AG08396 (cell line): ENCODE measurements at regions not wholly inside any gene's neighbourhood (a gene's known extent, or its start where the extent isn't known, plus 50 kb on each side); places are given as distances from the start of the nearest gene placed in this dataset.

Source experiments
- DNase-seq: peaks from one replicate; pipeline ENCODE4 v3.0.0; 2012; ENCODE audit warnings: low spot score, mixed read lengths

DNA sequence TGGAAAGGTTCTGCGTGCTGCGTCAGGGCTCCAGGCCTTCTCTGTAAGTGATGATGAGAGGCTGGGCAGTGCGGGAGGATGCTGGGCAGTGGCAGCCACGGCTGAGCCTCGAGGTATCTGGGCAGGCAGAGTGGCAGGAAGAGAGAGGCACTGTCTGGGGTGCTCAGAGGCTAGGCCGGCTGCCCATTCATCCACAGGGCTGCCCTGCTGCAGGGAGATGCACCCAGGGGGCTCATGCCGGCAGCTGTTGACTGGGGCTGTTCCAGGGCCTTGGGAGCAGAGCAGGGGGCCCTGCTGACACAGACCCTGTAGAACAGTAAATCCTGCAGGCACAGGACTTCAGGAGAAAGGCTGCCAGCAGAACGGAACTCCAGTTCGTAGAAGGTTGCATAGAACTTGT, 88.8 kb downstream of the BOD1 start:
- no peak for DNase-seq

DNA sequence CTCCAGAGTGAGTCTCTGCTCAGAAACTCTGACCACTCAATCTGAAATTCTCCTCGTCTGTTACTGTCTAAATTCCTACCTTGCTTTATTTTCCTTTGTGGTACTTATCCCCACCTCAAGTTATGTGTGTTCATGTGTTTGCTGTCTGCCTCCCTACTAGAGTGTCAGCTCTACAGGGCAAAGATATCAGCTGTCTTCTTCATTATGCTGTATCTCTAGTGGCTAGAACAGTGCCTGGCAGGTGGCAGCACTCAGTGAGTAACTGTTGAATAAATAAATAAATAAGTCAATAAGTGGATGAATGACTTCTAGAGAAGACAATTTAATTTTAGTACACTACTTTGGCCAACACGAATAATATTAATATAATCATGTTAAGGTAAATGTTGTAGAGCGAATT, 92.3 kb downstream of the BOD1 start:
- DNase-seq = no peak

DNA sequence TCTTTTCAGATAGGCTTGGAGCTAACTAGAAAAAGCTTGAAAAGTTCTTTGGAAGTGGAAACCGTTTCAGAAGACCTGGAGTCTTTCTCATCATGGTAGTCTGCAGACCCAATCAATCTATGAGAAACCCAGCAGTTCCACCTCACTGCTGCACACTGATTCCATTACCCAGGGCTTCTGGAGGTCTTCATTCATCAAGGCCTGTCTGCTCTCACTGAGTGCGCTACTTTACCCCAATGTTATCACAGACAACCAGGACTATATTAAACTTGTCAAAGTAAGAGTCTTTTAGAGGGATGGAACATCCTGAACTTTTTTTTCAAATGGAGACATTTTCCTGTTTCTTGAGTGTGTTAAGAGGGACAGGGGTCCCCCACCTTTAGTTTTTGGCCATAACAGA, 93.1 kb downstream of the BOD1 start:
- no peak for DNase-seq

DNA sequence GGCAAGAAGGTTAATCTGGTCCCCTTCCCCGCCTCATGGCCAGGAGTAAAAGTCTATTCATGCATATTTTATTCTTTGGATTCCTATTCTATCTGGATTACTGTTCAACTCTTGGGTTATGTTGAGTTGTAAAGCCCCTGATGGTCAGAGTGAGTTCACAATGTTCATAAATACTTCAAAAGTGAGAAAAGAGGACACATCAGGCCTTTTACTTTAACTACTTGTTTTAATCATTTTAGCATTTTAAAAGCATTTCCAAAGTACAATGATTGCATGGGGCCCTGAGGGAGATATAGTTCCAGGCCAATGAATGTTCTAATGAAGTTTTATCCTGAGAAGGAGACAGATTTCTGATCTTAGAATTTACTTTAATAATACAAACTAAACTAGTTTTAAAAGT, 93.9 kb downstream of the BOD1 start:
- DNase-seq = no peak

DNA sequence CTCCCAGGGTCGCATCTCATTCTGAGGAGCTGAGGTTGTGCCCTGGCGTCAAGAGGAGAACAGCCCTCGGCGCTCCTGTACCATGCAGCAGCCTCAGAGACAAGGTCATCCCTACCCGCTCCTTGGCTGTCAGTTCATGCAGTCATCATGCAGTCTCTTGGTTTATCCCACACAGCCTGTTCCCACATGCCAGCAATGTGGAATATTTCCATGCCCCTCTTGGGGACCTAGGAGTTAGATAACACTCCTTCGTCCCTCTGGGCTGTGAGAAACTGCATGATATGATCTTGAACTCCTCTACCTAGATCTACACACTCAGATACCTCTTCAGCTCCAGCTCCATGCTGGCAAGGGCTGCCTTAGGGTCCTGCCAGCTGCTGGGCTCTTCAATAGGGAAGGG, 97.6 kb downstream of the BOD1 start:
- DNase-seq = no peak

DNA sequence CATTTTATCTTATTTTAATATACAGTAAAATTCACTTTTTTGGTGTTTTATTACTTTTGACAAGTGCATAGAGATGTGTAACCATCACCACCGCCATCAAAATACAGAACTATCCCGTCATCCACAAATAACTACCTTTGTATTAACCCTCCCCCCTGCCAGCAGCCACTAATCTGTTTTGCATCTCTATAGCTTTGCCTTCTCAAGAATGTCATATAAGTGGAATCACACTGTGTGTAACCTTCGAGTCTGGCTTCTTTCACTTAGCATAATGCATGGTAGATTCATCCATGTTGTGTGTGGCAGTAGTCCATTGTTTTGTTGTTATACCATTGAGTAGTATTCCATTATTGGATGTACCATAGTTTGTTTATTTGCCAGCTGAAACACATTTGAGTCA, 98.8 kb downstream of the BOD1 start:
- DNase-seq = no peak

DNA sequence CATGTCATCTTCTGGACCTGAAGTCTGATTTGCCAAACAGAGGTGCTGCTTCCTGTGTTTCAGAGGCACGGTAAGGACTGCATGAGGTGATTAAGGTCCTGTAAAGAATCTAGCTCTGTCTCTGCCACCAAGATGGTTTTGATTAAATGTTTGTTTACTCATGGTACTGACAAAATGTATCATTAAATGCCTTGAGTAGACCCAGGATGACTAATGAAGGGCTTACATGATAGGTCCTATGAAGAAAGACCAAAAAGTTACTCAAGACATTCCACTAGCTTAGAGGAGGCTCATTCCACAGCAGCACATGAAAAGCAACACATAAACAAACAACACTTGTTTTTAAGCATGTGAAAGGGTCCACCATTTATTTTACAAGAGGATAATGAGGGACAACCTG, 100.9 kb downstream of the BOD1 start:
- peak; percentile 62 for DNase-seq

DNA sequence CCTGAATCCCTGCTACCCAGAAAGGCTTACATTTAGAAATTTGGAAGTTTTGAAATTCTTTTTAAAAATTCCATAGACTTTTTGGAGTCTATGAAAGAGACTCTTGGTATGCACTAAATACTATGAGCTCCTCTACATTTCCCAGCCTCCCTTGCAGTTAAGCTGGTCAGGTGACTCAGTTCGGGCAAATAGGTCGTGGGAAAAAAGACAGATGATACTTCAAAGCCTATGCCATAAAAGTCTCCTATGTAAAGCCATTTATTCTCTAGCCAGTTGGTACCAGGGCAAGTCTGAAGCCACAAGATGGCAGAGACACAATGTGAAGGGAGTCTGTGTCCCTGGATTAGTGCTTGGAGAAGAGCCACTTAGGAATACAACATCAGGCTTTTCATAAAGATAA, 101.8 kb downstream of the BOD1 start:
- no peak for DNase-seq

DNA sequence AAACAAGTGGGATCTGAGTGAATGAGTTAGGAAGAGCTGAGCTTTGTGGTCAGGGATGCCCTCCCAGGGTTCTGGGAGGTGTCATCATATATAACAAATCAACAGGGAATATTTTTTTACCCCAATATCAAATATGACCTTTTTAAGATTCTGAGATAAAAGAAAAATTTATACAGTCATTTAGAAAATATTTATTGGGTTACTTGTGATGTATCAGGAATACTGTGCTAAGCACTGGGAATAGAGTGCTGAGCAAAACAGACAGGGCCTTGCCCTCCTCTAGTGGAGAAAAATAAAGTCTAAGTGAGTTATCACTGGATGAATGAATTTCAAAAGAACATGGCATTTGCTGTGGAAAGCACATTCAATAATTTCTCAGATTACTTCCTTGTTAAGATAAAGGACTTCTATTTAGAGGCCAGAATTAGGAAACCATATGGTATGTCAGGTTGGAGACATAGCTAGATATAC, 102.9 kb downstream of the BOD1 start:
- DNase-seq = no peak

DNA sequence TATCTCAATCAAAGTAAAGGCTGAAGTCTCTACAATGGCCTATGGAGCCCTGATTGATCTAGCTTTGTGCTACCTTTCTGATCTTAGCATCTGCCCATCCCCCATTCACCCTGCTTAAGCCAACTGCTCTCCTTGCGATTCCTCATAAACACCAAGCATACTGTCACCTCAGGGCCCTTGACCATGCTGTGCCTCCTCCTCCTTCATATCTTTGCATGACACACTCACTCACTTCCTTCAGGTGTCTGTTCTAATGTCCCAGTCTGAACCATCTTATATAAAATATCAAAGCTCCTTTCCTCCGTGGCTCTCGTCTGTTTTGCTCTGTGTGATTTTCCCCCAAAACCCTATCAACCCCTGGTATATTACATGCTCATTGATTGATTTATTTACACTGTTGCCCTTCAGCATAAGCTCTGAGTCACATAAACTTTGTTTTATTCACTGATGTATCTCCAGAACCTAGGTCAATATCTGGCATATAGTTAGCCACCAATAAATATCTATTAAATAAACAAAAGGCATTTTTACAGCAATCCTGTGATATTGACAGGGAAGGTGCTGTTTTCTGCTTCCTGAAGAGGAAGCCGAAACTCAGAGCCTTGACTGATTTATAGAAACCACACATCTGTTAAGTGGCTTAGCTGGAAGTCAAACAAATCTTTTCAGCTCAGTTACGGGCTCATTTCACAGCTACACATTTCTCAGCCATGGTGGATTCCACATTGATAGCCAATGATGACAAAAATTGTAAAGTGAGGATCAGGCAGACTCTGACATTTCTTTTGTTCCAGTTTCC, 103.6 kb downstream of the BOD1 start:
- no peak for DNase-seq

DNA sequence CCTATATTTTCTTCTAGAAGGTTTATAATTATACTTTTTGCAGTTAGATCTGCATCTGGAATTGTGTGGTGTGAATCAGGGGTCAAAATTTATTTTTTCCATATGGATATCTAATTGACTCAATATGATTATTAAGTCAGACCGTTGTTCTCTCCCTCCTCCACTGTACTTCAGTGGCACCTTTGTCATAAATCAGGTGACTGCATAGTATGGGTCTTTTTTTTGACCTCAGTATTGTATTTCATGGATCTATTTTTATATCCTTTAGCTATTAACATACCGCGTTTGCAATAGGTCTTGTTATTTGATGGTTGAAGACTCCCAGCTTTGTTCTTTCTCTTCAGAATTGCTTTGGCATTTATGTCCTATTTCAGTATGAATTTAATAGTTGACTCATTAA, 107.4 kb downstream of the BOD1 start:
- DNase-seq = no peak

DNA sequence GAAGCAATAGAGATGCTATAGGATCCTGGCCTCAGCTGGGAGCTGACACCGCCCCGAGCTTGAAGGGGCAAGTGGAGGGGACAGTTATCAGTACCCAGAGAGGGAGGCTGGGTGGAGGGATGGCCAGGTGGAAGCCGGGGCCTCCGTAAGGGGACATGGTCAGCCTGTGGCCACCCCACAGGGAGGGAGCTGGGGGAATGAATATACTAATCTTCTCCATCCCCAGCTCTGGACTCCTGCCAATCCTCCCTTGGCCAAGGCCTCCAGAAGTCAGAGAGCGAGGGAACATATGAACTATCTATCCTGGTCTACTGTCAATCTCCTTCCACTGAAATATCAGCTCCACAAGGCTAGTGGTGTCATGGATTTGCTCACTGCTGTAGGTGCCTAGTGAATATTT, 109.3 kb downstream of the BOD1 start:
- DNase-seq = no peak

DNA sequence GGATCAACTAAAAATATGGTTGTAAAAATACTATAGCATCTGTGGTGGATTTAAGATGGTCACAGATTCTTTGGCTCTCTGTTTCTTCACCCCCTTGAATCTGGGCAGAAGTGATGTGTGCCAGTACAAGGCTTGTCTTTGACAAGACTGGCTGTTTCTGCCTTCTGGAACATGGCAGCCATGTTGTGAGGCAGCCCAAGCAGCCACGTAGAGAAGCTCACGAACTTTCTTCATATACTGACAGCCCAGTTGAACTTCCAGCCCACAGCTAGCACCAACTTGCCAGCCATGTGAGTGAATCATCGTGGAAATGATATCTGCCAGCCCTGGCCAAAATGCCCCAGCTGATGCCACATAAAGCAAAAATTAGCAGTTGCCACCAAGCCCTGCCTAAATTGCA, 110.8 kb downstream of the BOD1 start:
- no peak for DNase-seq

DNA sequence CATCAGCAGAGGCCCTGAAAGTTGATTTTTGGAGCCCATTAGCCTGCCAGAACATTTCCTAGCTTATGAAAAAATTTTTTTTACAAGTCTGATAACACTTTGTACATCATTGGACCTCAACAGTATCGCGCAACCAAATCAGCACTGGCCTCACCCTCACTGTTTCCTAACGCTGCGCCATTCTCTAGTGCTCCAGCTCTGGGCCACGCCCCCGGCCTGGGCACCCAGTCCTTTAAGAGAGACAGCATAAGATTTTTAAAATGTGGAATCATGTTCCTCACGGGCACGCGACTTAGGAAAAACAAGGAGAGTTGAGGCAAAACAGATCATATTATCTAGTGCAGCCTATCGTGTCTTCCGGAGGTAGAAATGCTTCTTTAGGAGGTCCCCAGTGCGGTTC, 114.5 kb downstream of the BOD1 start:
- DNase-seq = no peak

DNA sequence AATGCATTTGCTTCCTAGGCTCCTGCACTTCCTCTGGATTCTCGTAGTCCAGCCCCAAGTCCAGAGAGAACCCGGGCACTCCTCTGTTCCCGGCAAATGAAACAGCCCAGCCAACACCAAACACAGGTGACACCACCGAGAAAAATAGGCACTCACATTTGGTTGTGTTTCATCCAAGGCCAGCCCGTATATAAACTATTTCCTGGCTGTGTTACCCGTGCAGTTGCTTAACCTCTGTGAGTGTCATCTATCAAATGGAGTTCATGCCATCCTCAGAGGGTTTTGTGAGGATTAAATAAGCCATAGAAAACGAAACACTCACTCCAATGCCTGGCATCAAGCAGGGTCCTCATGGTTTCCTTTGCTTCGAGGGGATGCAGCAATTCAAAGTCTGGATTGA, 115.2 kb downstream of the BOD1 start:
- no peak for DNase-seq

DNA sequence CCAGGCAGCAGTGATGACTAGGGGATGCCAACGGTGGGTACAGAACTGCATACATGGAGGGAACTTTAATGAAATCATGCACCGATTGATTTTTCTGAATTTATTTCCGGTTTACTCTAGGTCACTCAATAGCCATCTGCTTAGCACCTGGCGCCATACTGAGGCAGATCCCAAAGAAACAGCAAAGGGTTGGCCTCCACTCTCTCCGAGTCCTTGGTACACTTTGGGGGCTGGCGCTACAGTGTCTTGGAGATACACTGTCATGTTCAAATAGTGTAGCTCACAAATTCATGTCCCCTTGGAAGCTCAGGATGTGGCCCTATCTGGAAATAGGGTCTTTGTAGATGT, 116.3 kb downstream of the BOD1 start:
- no peak for DNase-seq

DNA sequence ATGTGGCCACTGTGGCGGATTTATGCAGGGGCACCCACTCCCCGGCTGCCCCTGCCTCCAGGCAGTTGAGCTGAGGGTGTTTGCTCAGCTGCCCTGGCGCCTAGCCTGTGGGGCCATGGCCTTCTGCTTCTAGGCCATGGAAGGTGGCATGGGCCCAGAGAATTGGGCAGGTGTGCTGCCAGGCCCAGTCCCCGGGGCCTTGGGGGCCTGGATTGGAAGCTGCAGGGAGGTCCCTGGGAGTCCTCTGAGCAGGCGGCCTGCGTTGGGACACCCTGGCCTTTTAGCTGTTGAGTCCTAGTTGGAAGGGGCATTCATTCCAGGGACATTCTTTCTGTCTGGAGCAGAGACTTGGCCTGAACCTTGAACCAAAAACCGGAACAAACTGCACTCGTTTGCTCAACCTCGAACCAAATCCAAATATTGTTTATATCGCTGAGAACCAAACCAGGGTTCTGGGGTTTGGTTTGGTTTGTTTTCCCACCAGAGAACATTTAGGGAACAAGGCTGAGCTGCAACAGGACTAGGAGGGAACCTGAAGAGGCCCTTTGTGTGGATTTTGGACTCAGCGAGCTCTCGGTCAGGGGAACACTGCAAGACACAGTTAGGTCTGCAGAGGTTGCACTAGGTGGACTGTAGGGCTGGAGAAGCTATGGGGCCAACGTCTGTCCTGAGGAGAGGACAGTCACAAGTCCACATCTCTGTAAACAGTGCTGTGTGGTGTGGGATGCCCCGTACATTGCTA, 116.8 kb downstream of the BOD1 start:
- no peak for DNase-seq

DNA sequence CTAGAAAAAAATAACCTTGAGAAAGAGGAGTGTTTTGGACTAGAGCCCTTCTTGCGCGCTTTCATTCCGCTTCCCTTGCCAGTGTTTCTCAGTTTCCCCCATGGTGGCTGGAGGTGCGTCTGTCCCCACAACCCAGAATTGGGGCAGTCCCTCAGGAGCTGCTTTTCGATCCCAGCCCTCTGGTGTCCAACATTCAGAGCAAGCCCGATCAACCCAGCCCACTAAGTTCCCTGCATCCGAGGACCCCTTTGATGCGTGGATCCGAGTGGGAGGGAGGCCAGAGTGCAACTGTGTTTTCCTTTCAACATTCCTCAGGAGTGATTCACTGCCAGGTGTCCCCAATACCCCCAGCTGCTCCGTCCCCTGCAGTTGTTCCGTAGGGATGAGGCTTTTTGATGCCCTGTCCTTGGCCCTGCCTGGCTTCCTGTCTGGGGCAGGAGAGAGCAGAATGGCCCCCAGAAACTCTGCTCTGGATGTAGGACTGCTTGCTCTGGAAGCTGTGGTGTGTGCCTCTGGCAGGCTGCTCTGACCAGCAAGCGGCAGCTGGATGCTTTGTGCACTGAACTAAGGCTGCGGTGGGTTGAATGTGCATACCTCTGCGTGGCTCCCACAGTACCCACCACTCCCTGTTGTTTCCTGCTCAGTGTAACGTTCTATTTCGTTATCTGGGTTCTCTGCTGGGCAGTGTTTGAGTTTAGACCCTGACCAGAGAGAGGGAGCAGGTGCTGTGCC, 117.5 kb downstream of the BOD1 start:
- DNase-seq = no peak

DNA sequence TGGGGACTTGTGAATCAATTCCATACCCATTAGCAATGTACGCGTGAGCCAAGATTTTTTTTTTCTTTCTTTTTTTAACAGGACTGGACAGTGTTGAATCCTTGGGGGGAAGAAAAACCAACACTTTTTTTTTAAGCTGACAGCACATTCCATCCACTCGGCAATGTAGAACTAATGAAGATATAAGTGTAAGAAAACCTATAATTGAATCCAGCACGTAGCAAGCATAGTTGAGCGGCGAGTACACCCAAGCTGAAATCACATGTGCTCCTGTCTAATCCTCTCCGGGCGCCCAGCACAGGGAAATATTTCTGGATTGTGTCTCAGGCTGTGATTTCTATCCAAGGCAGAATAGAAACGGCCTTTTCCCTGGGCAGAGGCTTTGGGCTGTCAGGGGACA, 118.2 kb downstream of the BOD1 start:
- DNase-seq = peak; percentile 60

DNA sequence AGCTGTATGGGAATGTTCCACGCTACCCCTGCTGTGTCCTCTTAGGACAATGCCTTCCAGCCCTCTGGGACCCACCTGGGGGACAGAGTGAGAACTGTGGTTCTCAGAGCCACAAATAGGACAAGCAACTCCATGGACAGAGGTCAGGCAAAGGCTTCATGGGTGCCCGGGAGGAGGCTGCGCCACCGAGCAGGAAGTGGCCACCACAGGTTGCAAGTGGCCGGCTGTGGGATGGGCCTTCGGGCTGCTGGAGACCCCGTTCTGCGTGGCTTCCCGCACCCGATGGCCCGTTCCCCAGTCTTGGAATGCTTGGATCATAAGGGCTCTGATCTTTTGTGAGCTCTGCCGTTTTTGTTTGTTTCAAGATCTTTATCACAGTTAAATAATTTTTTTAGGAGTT, 118.8 kb downstream of the BOD1 start:
- no peak for DNase-seq

DNA sequence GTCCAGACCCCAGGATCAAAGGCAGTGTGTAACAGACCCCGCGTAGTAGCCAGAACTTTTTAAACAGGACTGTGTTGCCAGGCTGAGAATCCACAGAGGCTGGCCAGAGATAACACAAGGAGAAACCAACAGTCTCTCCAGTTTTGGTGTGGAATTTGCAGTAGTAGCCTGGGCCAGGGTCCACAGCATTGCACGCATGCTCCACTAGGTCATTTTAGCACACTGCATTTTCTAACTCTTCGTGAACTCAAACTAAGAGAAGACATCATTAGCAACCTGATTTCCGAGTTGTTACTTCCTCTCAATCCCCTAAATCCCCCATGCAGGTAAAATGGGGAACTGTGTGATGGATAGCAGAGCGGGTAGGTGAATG, 119.6 kb downstream of the BOD1 start:
- DNase-seq = no peak

DNA sequence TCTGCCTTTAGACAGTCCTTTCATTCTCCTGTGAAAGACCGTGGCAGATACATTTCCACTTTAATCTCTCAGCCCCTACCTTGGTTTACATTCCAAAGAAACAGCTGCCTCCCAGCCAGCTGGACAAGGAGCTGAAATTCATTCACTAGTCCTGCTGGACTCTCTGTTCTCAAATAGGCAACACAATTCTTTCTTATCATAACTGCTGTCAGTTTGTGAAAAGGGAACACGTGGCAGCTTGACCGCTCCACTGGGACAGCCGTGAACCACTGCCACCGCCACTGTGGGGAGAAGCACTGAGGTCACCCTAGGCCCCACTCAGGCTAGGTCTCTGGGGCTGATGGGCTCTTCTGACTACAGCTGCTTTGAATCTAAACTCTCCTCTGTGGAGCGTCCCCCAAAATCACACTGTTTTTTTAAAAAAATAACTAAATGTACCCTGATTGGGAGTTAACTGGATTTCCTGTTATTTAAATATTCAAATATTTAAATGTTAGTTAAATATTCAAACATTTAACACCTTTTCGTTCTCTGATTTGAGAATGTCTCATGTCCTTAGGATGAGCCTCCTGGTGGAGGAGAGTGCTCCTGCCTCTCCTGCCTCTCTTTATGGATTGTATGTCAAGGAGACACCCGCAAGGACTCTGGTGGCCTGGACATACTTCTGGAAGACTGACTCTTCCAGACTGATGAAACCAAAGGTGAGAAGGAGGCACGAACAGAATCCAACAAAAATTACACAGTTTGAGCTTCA, 120.1 kb downstream of the BOD1 start:
- DNase-seq = peak; percentile 41
